ENCODE measurements at regions not wholly inside any gene's neighbourhood (a gene's known extent, or its start where the extent isn't known, plus 50 kb on each side); places are given as distances from the start of the nearest gene placed in this dataset.
"Not testable (repeated sequence)": the region's sequence is repeated elsewhere in the genome, so short reads cannot be mapped to it uniquely, and the experiment has no call there.

DNA sequence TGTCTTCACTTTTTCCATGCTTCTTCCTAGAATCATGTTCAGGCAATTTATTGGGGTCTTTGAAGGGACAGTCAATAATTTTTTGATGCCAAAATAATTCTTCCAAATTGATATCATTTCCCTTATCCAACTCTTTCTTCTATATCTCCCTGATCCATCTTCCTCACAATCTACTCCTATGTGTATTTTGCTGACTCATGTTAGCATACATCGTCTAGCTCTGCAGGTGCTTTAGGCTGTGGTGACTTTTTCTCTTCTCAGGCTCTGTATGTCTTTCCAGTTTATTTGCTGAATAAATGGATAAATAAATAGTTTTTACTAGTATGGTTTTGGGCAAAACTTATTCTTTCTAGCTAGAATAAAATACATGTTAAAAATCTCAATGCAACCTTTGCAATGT is 1650.9 kb upstream of the TMEFF2 start:
- DNase-seq (ENCODE audit: low read depth), result no peak

DNA sequence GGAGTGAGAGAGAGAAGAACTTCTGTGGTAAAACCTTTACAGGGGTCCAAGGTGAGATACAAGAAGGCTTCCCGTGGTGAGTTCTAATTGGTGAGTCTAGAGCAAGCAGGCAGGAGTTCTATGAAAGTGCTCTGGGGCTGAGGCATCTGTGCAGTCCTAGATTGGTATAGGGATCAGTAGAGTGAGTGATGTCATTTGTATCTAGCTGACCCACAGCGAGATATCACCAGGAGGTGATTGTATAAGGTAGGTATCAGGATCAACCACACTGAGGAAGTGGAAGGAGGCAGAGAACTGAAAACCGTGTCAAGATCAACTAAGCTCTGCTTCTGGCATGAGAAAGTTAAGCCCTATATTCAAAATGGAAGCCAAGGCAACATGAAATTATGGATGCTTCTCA is 1648.9 kb upstream of the TMEFF2 start:
- no peak for DNase-seq (ENCODE audit: low read depth)

- DNase-seq (ENCODE audit: low read depth), result no peak
Measured at GRCh38 chr2:193841384-193842150, 1646.8 kb upstream of the TMEFF2 start.

DNA sequence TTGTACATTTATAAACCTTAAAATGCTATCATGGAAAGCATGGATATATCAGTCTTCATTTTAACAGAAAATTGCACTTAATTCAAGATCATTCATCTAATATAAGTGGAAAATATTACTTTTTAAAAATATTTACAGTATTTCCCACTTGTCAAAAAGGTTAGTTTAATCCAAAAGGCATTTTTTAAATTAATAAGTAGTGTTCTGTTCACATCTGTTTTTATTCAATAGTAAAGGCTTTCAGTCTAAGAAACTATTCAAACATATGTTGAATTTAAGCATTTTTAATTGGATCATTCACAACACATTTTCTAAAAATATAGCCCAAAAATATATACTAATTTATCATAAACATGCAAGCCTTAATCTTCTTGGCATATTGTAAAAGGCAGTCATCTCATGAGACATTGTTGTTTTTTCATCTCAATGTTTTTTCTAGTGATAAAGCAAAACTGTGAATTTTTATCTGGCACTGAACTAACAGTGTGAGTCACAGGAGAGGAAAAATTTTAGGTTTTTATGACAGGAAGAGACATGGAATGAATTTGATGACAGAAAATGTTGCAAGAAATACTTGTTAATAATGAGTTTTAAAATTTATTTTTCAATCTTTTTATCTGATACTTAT is 1642.5 kb upstream of the TMEFF2 start:
- no peak for DNase-seq (ENCODE audit: low read depth)

DNA sequence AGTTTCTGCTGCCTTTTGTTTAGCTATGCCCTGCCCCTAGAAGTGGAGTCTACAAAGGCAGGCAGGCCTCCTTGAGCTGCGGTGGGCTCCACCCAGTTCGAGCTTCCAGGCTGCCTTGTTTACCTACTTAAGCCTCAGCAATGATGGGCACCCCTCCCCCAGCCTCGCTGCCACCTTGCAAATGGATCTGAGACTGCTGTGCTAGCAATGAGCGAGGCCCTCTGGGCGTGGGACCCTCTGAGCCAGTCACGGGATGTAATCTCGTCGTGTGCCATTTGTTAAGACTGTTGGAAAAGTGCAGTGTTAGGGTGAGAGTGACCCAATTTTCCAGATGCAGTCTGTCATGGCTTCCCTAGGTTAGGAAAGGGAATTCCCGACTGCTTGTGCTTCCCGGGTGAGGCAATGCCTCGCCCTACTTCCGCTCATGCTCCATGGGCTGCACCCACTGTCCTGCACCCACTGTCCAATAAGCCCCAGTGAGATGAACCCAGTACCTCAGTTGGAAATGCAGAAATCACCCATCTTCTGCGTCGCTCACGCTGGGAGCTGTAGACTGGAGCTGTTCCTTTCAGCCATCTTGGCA is 1641.8 kb upstream of the TMEFF2 start:
- DNase-seq (ENCODE audit: low read depth), result not testable (repeated sequence)

GRCh38 chr2:193833895-193834294 is 1639.2 kb upstream of the TMEFF2 start:
- DNase-seq (ENCODE audit: low read depth), result not testable (repeated sequence)

DNA sequence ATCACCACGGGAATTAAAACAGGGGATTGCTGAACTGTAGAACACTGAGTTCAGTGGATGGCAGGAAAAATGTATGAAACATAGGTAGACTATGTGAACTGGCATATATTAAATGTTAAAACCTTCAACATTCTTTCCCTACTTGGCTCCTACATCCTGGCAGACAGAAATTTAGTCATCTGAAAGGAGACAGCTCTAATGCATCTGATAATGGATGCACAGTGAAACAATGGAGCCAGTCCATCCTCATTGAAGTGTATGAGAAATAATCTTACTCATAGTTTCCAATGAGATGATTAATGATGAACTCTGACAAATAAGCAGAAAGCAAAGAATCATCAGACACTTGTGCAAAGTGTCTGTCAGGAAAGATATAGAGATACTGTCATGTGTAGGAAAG is 1629.7 kb upstream of the TMEFF2 start:
- no peak for DNase-seq (ENCODE audit: low read depth)

- no peak for DNase-seq (ENCODE audit: low read depth)
Measured at GRCh38 chr2:193818801-193819499, 1624.2 kb upstream of the TMEFF2 start.

- no peak for DNase-seq (ENCODE audit: low read depth)
Measured at GRCh38 chr2:193816008-193816407, 1621.3 kb upstream of the TMEFF2 start.

GRCh38 chr2:193810533-193810932 is 1615.8 kb upstream of the TMEFF2 start:
- DNase-seq (ENCODE audit: low read depth), result no peak

DNA sequence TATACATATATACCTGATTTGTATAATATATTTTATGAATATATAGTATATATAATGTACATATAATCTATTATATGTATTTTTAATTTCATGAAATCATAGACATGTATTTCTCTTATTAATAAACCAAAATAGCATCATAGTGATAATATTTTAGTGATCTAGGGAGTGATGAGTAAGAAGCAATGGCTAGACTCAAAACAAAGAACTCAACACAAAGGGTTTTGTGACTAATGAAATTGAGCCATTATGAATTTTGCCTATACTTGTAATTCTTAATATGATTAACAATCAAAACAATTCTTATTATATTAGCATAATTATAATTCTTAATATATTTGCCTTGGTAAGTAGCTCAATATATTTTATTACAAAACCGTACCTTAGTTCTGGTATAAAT is 1614.1 kb upstream of the TMEFF2 start:
- no peak for DNase-seq (ENCODE audit: low read depth)

- DNase-seq (ENCODE audit: low read depth), result no peak
Measured at GRCh38 chr2:193806088-193806774, 1611.5 kb upstream of the TMEFF2 start.

GRCh38 chr2:193796847-193797246 is 1602.1 kb upstream of the TMEFF2 start:
- no peak for DNase-seq (ENCODE audit: low read depth)

DNA sequence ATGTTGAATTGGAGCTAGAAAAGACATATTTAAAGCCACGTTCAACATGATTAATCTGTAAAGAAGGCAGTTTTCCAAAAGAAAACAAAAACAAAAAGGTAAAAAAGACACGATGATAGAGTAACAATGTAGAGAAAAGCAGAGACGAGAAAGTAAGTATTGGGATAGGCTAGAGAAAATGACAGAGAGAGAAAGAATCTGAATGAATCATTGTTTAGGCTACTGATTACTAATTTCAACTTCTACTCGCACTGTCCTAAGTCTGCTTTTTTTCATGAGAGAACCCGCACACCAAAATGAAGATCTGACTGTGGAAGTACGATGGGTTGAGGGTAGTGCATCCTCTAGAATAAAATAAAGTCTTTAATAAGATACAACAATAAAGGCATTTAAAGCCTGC is 1599.2 kb upstream of the TMEFF2 start:
- DNase-seq (ENCODE audit: low read depth), result no peak

GRCh38 chr2:193783681-193784080 is 1588.9 kb upstream of the TMEFF2 start:
- no peak for DNase-seq (ENCODE audit: low read depth)

GRCh38 chr2:193778293-193778692 is 1583.6 kb upstream of the TMEFF2 start:
- DNase-seq (ENCODE audit: low read depth), result no peak

GRCh38 chr2:193776988-193777387 is 1582.3 kb upstream of the TMEFF2 start:
- no peak for DNase-seq (ENCODE audit: low read depth)

GRCh38 chr2:193774166-193774565 is 1579.4 kb upstream of the TMEFF2 start:
- no peak for DNase-seq (ENCODE audit: low read depth)

DNA sequence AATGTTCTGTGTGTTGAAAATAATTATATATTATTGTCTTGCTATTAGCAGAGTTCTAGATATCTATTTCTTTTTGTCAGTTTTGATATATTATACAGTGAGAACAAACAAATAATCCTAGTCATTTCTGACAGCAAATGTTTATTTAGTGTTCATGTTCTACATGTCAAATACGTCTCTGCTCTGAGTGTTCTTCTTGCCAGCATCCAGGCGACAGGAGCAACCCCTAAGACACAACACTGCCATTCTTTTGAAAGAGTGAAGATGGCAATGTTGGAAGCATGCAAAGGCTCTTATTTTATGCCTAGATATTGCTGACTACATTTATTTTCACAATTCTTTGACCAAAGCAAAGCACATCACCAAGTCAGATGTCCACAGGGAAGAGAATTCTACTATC is 1556.6 kb upstream of the TMEFF2 start:
- DNase-seq (ENCODE audit: low read depth), result no peak

- DNase-seq (ENCODE audit: low read depth), result no peak
Measured at GRCh38 chr2:193749485-193749884, 1554.8 kb upstream of the TMEFF2 start.

DNA sequence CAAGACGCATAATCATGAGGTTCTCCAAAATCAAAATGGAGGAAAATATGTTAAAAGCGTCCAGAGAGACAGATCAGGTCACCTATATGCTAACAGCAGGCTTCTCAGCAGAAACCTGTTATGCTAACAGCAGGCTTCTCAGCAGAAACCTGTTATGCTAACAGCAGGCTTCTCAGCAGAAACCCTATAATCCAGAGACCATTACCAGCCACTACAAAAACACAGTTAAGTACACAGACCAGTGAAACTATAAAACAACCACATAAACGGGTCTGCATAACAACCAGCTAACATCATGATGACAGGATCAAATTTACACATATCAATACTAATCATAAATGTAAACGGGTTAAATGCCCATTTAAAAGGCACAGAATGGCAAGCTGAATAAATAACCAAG is 1548.4 kb upstream of the TMEFF2 start:
- no peak for DNase-seq (ENCODE audit: low read depth)

- no peak for DNase-seq (ENCODE audit: low read depth)
Measured at GRCh38 chr2:193738892-193739291, 1544.2 kb upstream of the TMEFF2 start.

Measured in stimulated activated CD8-positive, alpha-beta memory T cell treated with anti-CD3 and anti-CD28 coated beads, Interleukin-4, amount 100 ng/mL, for 24 hours (primary cell).